Ascending aorta (tissue), 2 donors: ENCODE measurements at regions not wholly inside any gene's neighbourhood (a gene's known extent, or its start where the extent isn't known, plus 50 kb on each side); places are given as distances from the start of the nearest gene placed in this dataset.

Source experiments
- DNase-seq, 2 donors: peaks; one replicate each; pipeline ENCODE4 v3.0.0-alpha.2; 2019; ENCODE audit warnings: low spot score in 2 of 2
- H3K27ac ChIP-seq, 2 donors: fragments of 200-600 bp; sonication (generic); one replicate each; pipeline ENCODE4 v1.5.1; 2016 to 2017; ENCODE audit warnings: mild to moderate bottlenecking in 1 of 2
- H3K27me3 ChIP-seq: fragments of 200-600 bp; sonication (generic); one replicate; pipeline ENCODE4 v1.5.1; 2017
- H3K36me3 ChIP-seq, 2 donors: fragments of 200-600 bp; sonication (generic); one replicate each; pipeline ENCODE4 v1.5.1; 2016
- H3K4me1 ChIP-seq, 2 donors: fragments of 200-600 bp; sonication (generic); one replicate each; pipeline ENCODE4 v1.5.1; 2016 to 2017; ENCODE audit warnings: mild to moderate bottlenecking in 1 of 2
- H3K4me3 ChIP-seq, 2 donors: fragments of 200-600 bp; sonication (generic); one replicate each; pipeline ENCODE4 v1.5.1; 2016 to 2017; ENCODE audit warnings: mild to moderate bottlenecking in 1 of 2
- H3K9me3 ChIP-seq, 2 donors: fragments of 200-600 bp; sonication (generic); one replicate each; pipeline ENCODE4 v1.5.1; 2016
- intact Hi-C: fragments of 100-400 bp; cut with DNase I; formaldehyde crosslinking; loops from one replicate; pipeline ENCODE4 v1.15.1; 2023
- TF ChIP-seq, protein P1 (sequence below), 3 experiments: fragments of 200-600 bp in 2 of 3; fragments of 450-650 bp in 1 of 3; sonication (generic) in 2 of 3; IDR thresholded peaks; one replicate each; pipeline ENCODE4 v1.5.1; 2016 to 2019; ENCODE audit warnings: antibody characterized with exemption in 3 of 3, mild to moderate bottlenecking in 1 of 3, moderate library complexity in 1 of 3

GRCh38 chr1:36656838-36657237, 174.1 kb upstream of the CSF3R start:
- Histone ChIP-seq H3K4me1 (no peaks in the 10 kb centered on the region), H3K36me3 (no peaks in the 10 kb centered on the region), H3K9me3 (no peaks in the 10 kb centered on the region), H3K27ac (no peak overlapping the region), H3K27me3 (peaks cover 3% of the 10 kb centered on the region), H3K4me3 (no peak overlapping the region)
- TF ChIP-seq, protein P1, sequence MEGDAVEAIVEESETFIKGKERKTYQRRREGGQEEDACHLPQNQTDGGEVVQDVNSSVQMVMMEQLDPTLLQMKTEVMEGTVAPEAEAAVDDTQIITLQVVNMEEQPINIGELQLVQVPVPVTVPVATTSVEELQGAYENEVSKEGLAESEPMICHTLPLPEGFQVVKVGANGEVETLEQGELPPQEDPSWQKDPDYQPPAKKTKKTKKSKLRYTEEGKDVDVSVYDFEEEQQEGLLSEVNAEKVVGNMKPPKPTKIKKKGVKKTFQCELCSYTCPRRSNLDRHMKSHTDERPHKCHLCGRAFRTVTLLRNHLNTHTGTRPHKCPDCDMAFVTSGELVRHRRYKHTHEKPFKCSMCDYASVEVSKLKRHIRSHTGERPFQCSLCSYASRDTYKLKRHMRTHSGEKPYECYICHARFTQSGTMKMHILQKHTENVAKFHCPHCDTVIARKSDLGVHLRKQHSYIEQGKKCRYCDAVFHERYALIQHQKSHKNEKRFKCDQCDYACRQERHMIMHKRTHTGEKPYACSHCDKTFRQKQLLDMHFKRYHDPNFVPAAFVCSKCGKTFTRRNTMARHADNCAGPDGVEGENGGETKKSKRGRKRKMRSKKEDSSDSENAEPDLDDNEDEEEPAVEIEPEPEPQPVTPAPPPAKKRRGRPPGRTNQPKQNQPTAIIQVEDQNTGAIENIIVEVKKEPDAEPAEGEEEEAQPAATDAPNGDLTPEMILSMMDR (IDR thresholded peaks at IDR 0.05) = no peak
- DNase-seq = no peak
- intact Hi-C loops = no loop called here

DNA sequence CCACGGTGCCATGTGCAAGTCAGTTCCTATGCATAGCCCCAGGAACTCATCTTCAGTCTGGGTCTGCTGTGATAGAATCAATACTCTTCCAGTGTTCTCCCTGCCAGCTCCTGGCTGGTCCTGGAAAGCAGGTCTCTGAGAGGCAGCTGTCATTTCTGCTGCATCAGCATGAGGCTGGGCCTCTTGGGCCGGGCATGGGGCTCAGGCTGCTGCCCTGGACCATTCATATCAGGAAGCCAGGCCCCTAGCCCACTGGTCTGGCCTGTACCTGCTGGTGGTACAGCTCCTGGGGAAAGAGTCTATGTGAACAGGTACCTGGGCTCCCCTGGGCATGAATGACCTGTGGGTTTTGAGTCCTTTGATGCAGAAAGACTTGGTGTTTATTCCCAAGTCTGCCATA, 173.6 kb upstream of the CSF3R start:
- TF ChIP-seq, protein P1 (IDR thresholded peaks at IDR 0.05) = no peak
- H3K27me3 ChIP-seq = peaks cover 3% of the 10 kb centered on the region

DNA sequence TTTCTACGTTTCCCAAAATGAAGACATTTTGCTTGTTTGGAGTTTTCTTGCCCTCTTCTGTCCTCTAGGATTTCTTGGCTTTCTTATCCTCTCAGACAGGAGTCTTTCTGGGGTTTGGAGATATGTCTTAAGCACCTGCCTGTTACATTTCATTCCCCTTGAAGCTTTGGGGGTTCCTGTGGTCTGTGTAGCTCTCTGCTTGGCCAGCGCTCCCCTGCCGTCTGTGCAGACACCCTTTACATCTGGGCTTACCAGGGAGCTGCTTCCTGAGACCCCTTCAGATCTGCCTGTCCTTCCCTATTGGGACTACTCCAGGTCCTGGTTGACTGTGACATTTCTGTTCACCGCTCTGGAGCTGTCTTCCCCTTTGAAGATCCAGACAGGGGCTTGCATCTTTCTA, 171.9 kb upstream of the CSF3R start:
- Histone ChIP-seq H3K4me1 (no peaks in the 10 kb centered on the region), H3K9me3 (no peaks in the 10 kb centered on the region), H3K4me3 (no peak overlapping the region), H3K36me3 (no peaks in the 10 kb centered on the region), H3K27ac (no peak overlapping the region), H3K27me3 (peaks cover 3% of the 10 kb centered on the region)
- no peak for DNase-seq
- TF ChIP-seq, protein P1 (IDR thresholded peaks at IDR 0.05) = no peak
- intact Hi-C loops = no loop called here

More for the DNA sequence above, 173.6 kb upstream of the CSF3R start:
- Histone ChIP-seq H3K4me1 (no peaks in the 10 kb centered on the region), H3K4me3 (no peak overlapping the region), H3K27ac (no peak overlapping the region), H3K36me3 (no peaks in the 10 kb centered on the region), H3K9me3 (no peaks in the 10 kb centered on the region)
- no peak for DNase-seq
- intact Hi-C loops = no loop called here

GRCh38 chr1:36653850-36654249, 171.1 kb upstream of the CSF3R start:
- TF ChIP-seq, protein P1 (IDR thresholded peaks at IDR 0.05) = no peak
- Histone ChIP-seq H3K4me3 (no peak overlapping the region), H3K27ac (no peak overlapping the region), H3K9me3 (no peaks in the 10 kb centered on the region), H3K27me3 (no peaks in the 10 kb centered on the region), H3K4me1 (no peaks in the 10 kb centered on the region), H3K36me3 (no peaks in the 10 kb centered on the region)
- intact Hi-C loops = no loop called here
- DNase-seq = no peak

GRCh38 chr1:36652586-36652985, 169.9 kb upstream of the CSF3R start:
- Histone ChIP-seq H3K27me3 (no peaks in the 10 kb centered on the region), H3K4me1 (no peaks in the 10 kb centered on the region), H3K9me3 (no peaks in the 10 kb centered on the region), H3K4me3 (no peak overlapping the region), H3K36me3 (no peaks in the 10 kb centered on the region), H3K27ac (no peak overlapping the region)
- DNase-seq = no peak
- TF ChIP-seq, protein P1 (IDR thresholded peaks at IDR 0.05) = no peak
- intact Hi-C loops = no loop called here

- intact Hi-C loops = no loop called here
- Histone ChIP-seq H3K4me1 (no peaks in the 10 kb centered on the region), H3K9me3 (no peaks in the 10 kb centered on the region), H3K27ac (no peak overlapping the region), H3K4me3 (no peak overlapping the region), H3K27me3 (no peaks in the 10 kb centered on the region), H3K36me3 (no peaks in the 10 kb centered on the region)
- DNase-seq = no peak
- TF ChIP-seq, protein P1 (IDR thresholded peaks at IDR 0.05) = no peak
These were observed 169.3 kb upstream of the CSF3R start for GRCh38 chr1:36652011-36652410.
